ENCODE measurements at regions not wholly inside any gene's neighbourhood (a gene's known extent, or its start where the extent isn't known, plus 50 kb on each side); places are given as distances from the start of the nearest gene placed in this dataset.

GRCh38 chr5:124310453-124310852, 436.0 kb downstream of the ZNF608 start:
- H3K9ac ChIP-seq (ENCODE audit: low read depth, low read length) = no peak overlapping the region
- H3K4me1 ChIP-seq (ENCODE audit: insufficient read depth, low read length) = peaks cover 33% of the 10 kb centered on the region
- H3K9me3 ChIP-seq (ENCODE audit: insufficient read depth, low read depth, low read length) = no peaks in the 10 kb centered on the region
- no peaks in the 10 kb centered on the region for H3K36me3 ChIP-seq (ENCODE audit: insufficient read depth, low read length)
- H3K27me3 ChIP-seq (ENCODE audit: insufficient read depth, low read length) = no peaks in the 10 kb centered on the region
- 55% methylated on average over 3 of the region's 3 CpGs for WGBS
- H3K27ac ChIP-seq (ENCODE audit: low read depth, low read length) = peak overlapping the region; percentile 65; the same call in 1 of the 2 replicates
- H3K4me3 ChIP-seq (ENCODE audit: low read length) = no peak overlapping the region

GRCh38 chr5:124309241-124309980, 437.0 kb downstream of the ZNF608 start:
- H3K4me1 ChIP-seq (ENCODE audit: insufficient read depth, low read length) = peaks cover 33% of the 10 kb centered on the region
- no peaks in the 10 kb centered on the region for H3K27me3 ChIP-seq (ENCODE audit: insufficient read depth, low read length)
- 17% methylated on average over 11 of the region's 11 CpGs for WGBS
- peak overlapping the region; percentile 65 for H3K27ac ChIP-seq (ENCODE audit: low read depth, low read length)
- H3K9ac ChIP-seq (ENCODE audit: low read depth, low read length) = no peak overlapping the region; the same call in 1 of the 2 replicates
- H3K36me3 ChIP-seq (ENCODE audit: insufficient read depth, low read length) = no peaks in the 10 kb centered on the region
- no peak overlapping the region for H3K4me3 ChIP-seq (ENCODE audit: low read length)
- H3K9me3 ChIP-seq (ENCODE audit: insufficient read depth, low read depth, low read length) = 0 out of 2 replicates have a peak, but pooled peaks cover 3% of the 10 kb centered on the region

- Histone ChIP-seq H3K4me3 (ENCODE audit: low read length) (no peak overlapping the region), H3K9me3 (ENCODE audit: insufficient read depth, low read depth, low read length) (peaks cover 13% of the 10 kb centered on the region; the same call in 1 of the 2 replicates), H3K36me3 (ENCODE audit: insufficient read depth, low read length) (no peaks in the 10 kb centered on the region), H3K4me1 (ENCODE audit: insufficient read depth, low read length) (peaks cover 6% of the 10 kb centered on the region; the same call in 1 of the 2 replicates), H3K27me3 (ENCODE audit: insufficient read depth, low read length) (no peaks in the 10 kb centered on the region), H3K27ac (ENCODE audit: low read depth, low read length) (no peak overlapping the region), H3K9ac (ENCODE audit: low read depth, low read length) (no peak overlapping the region)
- WGBS = 97% methylated on average over 1 of the region's 1 CpG
Observed at GRCh38 chr5:124303366-124303765, 443.1 kb downstream of the ZNF608 start.

GRCh38 chr5:124302533-124302932, 443.9 kb downstream of the ZNF608 start:
- Histone ChIP-seq H3K36me3 (ENCODE audit: insufficient read depth, low read length) (no peaks in the 10 kb centered on the region), H3K9me3 (ENCODE audit: insufficient read depth, low read depth, low read length) (peaks cover 13% of the 10 kb centered on the region; the same call in 1 of the 2 replicates), H3K9ac (ENCODE audit: low read depth, low read length) (no peak overlapping the region), H3K4me3 (ENCODE audit: low read length) (no peak overlapping the region), H3K27me3 (ENCODE audit: insufficient read depth, low read length) (no peaks in the 10 kb centered on the region), H3K4me1 (ENCODE audit: insufficient read depth, low read length) (peaks cover 4% of the 10 kb centered on the region; the same call in 1 of the 2 replicates), H3K27ac (ENCODE audit: low read depth, low read length) (no peak overlapping the region)
- WGBS = 100% methylated on average over 1 of the region's 2 CpGs

GRCh38 chr5:124301850-124302249, 444.6 kb downstream of the ZNF608 start:
- Histone ChIP-seq H3K9me3 (ENCODE audit: insufficient read depth, low read depth, low read length) (peaks cover 13% of the 10 kb centered on the region; the same call in 1 of the 2 replicates), H3K27ac (ENCODE audit: low read depth, low read length) (no peak overlapping the region), H3K36me3 (ENCODE audit: insufficient read depth, low read length) (no peaks in the 10 kb centered on the region), H3K4me3 (ENCODE audit: low read length) (no peak overlapping the region), H3K4me1 (ENCODE audit: insufficient read depth, low read length) (peaks cover 4% of the 10 kb centered on the region; the same call in 1 of the 2 replicates), H3K9ac (ENCODE audit: low read depth, low read length) (no peak overlapping the region), H3K27me3 (ENCODE audit: insufficient read depth, low read length) (no peaks in the 10 kb centered on the region)
- whole genome bisulfite sequencing = 61% methylated on average over 2 of the region's 2 CpGs

- H3K4me3 ChIP-seq (ENCODE audit: low read length) = no peak overlapping the region
Observed at GRCh38 chr5:124300815-124301621, 445.4 kb downstream of the ZNF608 start.

GRCh38 chr5:124297826-124298225, 448.6 kb downstream of the ZNF608 start:
- Histone ChIP-seq H3K4me1 (ENCODE audit: insufficient read depth, low read length) (peaks cover 4% of the 10 kb centered on the region; the same call in 1 of the 2 replicates), H3K36me3 (ENCODE audit: insufficient read depth, low read length) (no peaks in the 10 kb centered on the region), H3K27me3 (ENCODE audit: insufficient read depth, low read length) (no peaks in the 10 kb centered on the region), H3K9me3 (ENCODE audit: insufficient read depth, low read depth, low read length) (0 out of 2 replicates have a peak, but pooled peaks cover under 1% of the 10 kb centered on the region), H3K4me3 (ENCODE audit: low read length) (no peak overlapping the region), H3K27ac (ENCODE audit: low read depth, low read length) (no peak overlapping the region), H3K9ac (ENCODE audit: low read depth, low read length) (no peak overlapping the region)
- WGBS = 63% methylated on average over 3 of the region's 3 CpGs

More at GRCh38 chr5:124300815-124301621, 445.4 kb downstream of the ZNF608 start:
- Histone ChIP-seq H3K27ac (ENCODE audit: low read depth, low read length) (no peak overlapping the region), H3K27me3 (ENCODE audit: insufficient read depth, low read length) (no peaks in the 10 kb centered on the region), H3K9me3 (ENCODE audit: insufficient read depth, low read depth, low read length) (peaks cover 13% of the 10 kb centered on the region; the same call in 1 of the 2 replicates), H3K9ac (ENCODE audit: low read depth, low read length) (no peak overlapping the region), H3K36me3 (ENCODE audit: insufficient read depth, low read length) (no peaks in the 10 kb centered on the region), H3K4me1 (ENCODE audit: insufficient read depth, low read length) (peaks cover 4% of the 10 kb centered on the region; the same call in 1 of the 2 replicates)
- 92% methylated on average over 11 of the region's 13 CpGs for WGBS

- Histone ChIP-seq H3K9me3 (ENCODE audit: insufficient read depth, low read depth, low read length) (no peaks in the 10 kb centered on the region), H3K9ac (ENCODE audit: low read depth, low read length) (no peak overlapping the region), H3K4me3 (ENCODE audit: low read length) (no peak overlapping the region), H3K27me3 (ENCODE audit: insufficient read depth, low read length) (no peaks in the 10 kb centered on the region), H3K4me1 (ENCODE audit: insufficient read depth, low read length) (peaks cover 17% of the 10 kb centered on the region), H3K36me3 (ENCODE audit: insufficient read depth, low read length) (no peaks in the 10 kb centered on the region), H3K27ac (ENCODE audit: low read depth, low read length) (no peak overlapping the region)
- WGBS = 96% methylated on average over 7 of the region's 7 CpGs
Observed at GRCh38 chr5:124292322-124292855, 454.1 kb downstream of the ZNF608 start.

GRCh38 chr5:124289641-124290311, 456.7 kb downstream of the ZNF608 start:
- no peak overlapping the region for H3K9ac ChIP-seq (ENCODE audit: low read depth, low read length)
- WGBS = 48% methylated on average over 2 of the region's 2 CpGs
- H3K27ac ChIP-seq (ENCODE audit: low read depth, low read length) = peak overlapping the region; percentile 25; the same call in 1 of the 2 replicates
- no peaks in the 10 kb centered on the region for H3K27me3 ChIP-seq (ENCODE audit: insufficient read depth, low read length)
- H3K9me3 ChIP-seq (ENCODE audit: insufficient read depth, low read depth, low read length) = no peaks in the 10 kb centered on the region
- H3K4me3 ChIP-seq (ENCODE audit: low read length) = no peak overlapping the region
- peaks cover 17% of the 10 kb centered on the region for H3K4me1 ChIP-seq (ENCODE audit: insufficient read depth, low read length)
- no peaks in the 10 kb centered on the region for H3K36me3 ChIP-seq (ENCODE audit: insufficient read depth, low read length)

GRCh38 chr5:124289130-124289529, 457.3 kb downstream of the ZNF608 start:
- Histone ChIP-seq H3K9ac (ENCODE audit: low read depth, low read length) (no peak overlapping the region), H3K4me1 (ENCODE audit: insufficient read depth, low read length) (peaks cover 17% of the 10 kb centered on the region), H3K27ac (ENCODE audit: low read depth, low read length) (peak overlapping the region; percentile 52; the same call in 1 of the 2 replicates), H3K9me3 (ENCODE audit: insufficient read depth, low read depth, low read length) (no peaks in the 10 kb centered on the region), H3K27me3 (ENCODE audit: insufficient read depth, low read length) (no peaks in the 10 kb centered on the region), H3K36me3 (ENCODE audit: insufficient read depth, low read length) (no peaks in the 10 kb centered on the region), H3K4me3 (ENCODE audit: low read length) (no peak overlapping the region)
- WGBS = 89% methylated on average over 4 of the region's 4 CpGs

Measured in HUES64 (cell line).